ENCODE measurements at regions not wholly inside any gene's neighbourhood (a gene's known extent, or its start where the extent isn't known, plus 50 kb on each side); places are given as distances from the start of the nearest gene placed in this dataset.

- TF ChIP-seq CTCF (conservative IDR thresholded peaks at IDR 0.05; ENCODE audit: low read length), result no peak
- TF ChIP-seq EZH2phosphoT487 (IDR thresholded peaks at IDR 0.05; ENCODE audit: borderline replicate concordance, low read depth, low read length), result no peak
Observed at GRCh38 chr20:11499101-11499634, 418.5 kb upstream of the BTBD3 start.
